GM21447 (cell line): ENCODE measurements at regions not wholly inside any gene's neighbourhood (a gene's known extent, or its start where the extent isn't known, plus 50 kb on each side); places are given as distances from the start of the nearest gene placed in this dataset.

Source experiments
- ATAC-seq: cut with Tn5 transposase; IDR thresholded peaks from one replicate; pipeline ENCODE4 v1.9.1; 2021; ENCODE audit not compliant: unreplicated experiment

GRCh38 chr2:122595065-122595464, 839.6 kb downstream of the TSN start:
- ATAC-seq = no peak

DNA sequence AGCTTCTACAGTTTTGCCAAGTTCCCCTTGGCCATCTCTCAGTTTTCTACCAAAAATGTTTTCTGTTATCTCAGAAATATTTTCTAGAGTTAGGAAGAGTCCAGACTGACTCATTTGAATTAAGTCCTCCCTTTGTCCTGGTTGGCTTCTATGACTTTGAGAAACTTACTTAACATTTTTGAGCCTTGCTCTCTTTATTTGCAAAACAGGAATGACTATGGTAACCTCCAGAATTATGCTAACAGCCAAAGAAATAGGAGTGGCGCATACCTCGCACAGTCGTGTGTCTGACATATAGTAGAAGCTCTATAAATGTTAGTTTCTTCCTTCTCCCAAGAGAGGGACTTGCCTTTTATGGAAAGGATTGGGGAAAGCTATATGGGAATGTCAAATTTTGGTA, 841.1 kb downstream of the TSN start:
- no peak for ATAC-seq

DNA sequence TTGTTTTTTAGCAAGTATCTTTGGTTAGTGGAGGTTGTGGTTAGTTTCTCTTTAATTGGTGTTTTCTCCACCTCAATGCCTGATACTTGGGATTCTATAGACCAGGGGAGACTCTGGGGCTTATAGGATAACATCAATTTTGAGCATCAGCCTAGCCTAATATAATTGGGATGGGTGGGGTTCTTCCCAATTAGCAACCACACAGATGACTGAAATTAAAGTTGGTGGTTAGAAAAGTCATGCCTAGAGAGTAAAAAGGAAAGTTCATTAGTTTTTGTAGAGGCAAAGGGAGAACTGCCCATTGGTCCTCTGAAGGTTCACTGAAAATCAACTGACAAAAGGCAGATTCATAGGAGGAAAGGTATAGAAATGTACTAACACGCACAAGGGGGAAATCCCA, 843.3 kb downstream of the TSN start:
- ATAC-seq = no peak

DNA sequence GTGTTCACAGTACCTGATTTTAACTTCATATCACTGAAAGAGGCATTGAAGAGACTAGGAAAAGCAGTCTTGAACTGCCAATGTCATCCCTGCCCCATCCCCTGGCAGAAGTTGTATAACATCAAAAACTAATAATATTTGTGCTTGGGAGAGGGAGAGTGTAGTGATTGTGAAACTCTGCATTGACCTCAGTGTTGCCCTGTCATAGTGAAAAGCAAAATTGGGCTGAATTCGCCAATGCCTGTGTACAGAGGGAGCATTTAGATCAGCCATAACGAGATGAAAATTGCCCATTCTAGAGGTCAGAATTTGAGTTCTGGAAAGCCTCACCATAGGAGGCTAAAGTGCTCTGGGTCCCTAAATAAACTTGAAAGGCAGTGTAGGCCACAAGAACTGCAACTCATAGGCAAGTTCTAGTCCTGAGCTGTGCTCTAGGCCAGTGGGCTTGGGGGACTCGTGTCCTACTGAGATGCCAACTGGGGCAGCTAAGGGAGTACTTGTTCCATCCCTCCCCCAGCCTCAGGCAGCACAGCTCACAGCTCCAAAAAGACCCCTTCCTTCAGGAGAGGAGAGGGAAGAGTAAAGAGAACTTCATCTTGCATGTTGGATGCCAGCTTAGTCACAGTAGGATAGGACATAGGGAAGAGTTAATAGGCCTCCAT, 855.6 kb downstream of the TSN start:
- no peak for ATAC-seq

- no peak for ATAC-seq
These were observed 867.5 kb downstream of the TSN start for GRCh38 chr2:122622934-122623333.

DNA sequence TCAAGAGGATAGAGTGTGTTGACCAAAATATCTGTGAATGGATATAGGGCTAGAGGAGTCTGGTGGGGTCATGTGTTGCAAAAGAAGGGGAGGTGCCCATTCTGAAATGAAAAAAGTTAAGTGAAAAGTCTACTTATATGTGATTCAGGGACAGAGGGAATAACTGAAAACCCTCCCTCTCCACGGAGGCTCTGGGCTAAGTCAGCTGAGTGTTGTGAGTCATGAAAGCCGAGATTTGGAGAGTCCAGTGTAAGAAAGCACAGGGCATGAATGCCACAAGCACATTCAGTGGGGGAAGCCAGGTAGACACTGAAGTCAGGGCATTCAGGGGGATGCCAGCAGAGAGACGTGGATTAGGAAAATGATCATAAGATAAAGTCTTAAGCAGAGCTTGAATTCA, 871.9 kb downstream of the TSN start:
- ATAC-seq = no peak

DNA sequence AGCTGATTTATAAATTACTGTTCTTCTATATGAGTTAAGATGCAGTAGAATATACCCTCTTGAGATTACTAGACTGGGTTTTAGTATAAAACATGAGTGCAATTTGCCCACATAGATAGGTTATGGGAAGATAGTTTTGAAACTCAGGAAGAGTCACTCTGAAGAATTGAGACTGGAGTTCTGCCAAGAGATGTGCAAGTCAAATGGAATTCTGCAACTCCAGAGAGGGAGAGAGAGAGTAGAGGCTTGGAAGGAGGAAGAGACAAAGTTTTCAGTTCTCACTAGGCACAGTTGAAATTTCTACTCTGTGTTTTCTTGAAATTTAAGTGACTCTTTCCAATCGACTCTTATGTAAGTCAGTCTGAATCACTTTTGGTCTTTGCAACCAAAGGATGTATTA, 878.8 kb downstream of the TSN start:
- ATAC-seq = no peak

DNA sequence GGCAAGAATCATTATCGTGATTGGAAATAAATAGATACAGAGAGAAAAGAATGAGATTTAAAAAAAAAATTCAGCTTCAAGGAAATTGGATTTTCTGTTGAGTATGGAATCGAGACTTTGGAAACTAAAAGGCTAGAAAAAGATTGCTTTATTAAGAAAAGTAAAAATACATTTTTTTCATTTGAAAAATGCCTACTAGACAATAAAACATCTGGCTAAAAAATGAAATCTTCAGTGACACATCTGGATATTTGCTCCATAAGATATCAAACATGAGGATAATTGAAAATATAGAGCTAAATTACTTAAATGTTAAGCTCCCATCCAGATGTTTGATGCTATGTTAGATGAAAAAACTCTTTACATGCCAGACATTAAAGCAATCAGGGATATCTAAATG, 879.5 kb downstream of the TSN start:
- no peak for ATAC-seq

- ATAC-seq = no peak
These were observed 880.2 kb downstream of the TSN start for GRCh38 chr2:122635686-122636085.

DNA sequence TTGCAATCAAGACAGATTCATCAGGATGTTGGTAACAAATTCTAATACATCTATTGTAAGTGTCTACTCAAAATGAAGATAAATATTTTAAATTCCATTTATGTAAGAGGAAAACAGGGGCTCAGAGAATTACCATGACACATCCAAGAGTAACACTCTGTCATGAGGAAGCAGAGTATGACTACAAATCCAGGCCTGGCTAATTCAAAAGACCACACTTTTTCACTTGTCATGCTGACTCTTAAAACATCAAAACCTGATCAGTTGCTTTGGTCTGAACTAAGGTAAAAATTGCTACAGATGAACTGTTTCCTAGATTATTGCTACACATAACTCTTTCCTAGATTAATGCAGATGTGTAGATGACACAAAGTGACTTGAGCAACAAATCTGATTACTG, 880.6 kb downstream of the TSN start:
- no peak for ATAC-seq

DNA sequence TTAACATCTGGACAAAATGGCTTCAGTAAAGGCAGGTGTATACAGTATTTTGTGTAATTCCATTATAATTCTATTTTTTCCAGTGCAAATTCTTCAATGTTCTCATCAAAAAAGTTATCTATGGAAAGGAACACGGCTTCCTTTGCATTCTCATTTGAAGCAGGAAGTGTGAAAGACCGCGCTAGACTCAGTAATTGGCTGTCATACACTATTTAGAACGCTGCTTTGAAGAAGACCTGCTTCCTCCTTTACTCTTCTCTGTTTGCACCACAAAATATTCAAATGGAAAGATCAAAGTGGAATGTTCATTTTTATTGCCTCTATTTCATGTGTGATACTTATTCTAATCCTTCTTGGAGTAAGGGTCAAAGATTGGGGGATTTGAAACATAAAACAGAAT, 883.7 kb downstream of the TSN start:
- ATAC-seq = no peak

GRCh38 chr2:122639711-122640110, 884.3 kb downstream of the TSN start:
- ATAC-seq = no peak

GRCh38 chr2:122643725-122644329, 888.4 kb downstream of the TSN start:
- ATAC-seq = no peak

DNA sequence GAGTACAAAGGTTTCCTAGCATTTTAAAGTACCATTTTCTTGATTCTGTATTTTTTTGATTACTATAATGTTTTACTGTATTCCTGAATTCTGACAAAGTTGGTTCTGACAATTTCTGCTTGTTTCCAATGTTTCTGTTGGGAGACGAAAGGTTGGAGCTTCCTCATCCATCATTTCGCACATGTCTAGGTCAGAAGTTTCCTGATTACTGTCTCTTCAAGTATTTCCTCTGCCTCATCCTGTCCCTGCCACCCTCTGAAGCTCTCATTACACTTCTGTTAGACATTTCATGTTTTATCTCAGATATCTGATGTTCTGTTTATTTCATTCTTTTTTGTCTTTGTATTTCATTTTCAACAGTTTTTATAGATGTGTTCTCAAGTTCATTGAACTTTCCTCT, 895.8 kb downstream of the TSN start:
- ATAC-seq = no peak

- ATAC-seq = no peak
These were observed 896.3 kb downstream of the TSN start for GRCh38 chr2:122651780-122652179.

- no peak for ATAC-seq
These were observed 897.2 kb downstream of the TSN start for GRCh38 chr2:122652670-122653069.

DNA sequence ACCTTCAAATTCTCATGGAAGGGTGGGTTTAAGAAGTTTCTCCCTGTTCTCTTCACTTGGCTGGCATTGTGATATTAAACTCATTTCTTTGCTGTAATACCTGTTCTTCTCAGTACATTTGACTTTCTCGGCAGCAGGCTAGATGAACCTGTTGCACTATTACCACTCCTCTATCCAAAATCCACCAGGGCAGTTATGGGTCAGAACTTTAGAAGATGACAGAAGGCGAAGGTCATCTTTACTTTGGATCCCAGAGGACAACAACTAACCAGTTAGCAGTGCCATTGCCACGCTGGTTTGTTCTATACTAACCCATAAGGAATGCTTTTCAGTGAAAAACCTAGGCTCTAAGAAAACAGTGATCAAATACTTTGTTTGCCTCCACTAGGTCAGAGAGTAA, 901.0 kb downstream of the TSN start:
- no peak for ATAC-seq

- no peak for ATAC-seq
These were observed 905.6 kb downstream of the TSN start for GRCh38 chr2:122660786-122661634.

GRCh38 chr2:122663620-122664019, 908.2 kb downstream of the TSN start:
- no peak for ATAC-seq

GRCh38 chr2:122669627-122670026, 914.2 kb downstream of the TSN start:
- no peak for ATAC-seq

DNA sequence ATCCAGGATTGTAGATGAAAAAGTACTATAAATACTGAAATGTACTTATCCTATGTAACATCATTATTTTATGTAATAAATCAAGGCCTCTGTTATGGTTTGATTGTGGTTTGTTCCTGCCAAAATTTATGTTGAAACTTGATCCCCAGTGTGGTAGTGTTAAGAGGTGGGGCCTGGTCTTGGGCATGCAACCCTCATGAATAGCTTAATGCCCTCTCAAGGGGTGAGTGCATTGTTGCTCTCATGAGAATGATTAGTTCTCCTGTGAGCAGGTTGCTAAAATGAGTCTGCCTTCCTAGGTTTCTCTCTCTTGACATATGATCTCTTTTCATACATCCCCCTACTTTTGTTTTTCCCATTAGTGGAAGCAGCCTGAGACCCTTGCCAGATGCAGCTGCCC, 915.4 kb downstream of the TSN start:
- no peak for ATAC-seq

DNA sequence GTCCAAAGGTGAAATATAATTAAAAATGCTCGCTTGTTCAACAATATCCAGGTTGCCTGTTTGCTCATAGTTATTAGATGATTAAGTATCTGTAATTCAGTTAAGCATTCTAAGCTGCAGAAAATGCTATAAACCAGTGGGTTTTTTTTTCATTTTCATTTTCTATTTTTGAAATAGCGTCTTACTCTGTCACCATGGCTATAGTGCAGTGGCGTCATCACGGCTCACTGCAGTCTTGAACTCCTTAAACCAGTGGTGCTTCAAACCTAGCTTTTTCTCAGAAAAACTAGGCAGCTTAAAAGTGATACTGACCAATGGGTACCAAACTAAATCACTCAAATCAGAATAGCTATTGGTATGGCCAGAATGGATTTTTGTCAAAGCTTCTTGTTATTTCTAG, 925.2 kb downstream of the TSN start:
- ATAC-seq = no peak
